KOPT-K1 (cell line): ENCODE measurements at regions not wholly inside any gene's neighbourhood (a gene's known extent, or its start where the extent isn't known, plus 50 kb on each side); places are given as distances from the start of the nearest gene placed in this dataset.

Source experiments
- H3K27ac ChIP-seq: fragments of 200-600 bp; sonication (generic); 2 replicates; pipeline ENCODE4 v1.5.1; 2016; ENCODE audit warnings: antibody characterized with exemption, mild to moderate bottlenecking, low read depth, low read length; ENCODE audit not compliant: poor library complexity, severe bottlenecking
- H3K36me3 ChIP-seq: fragments of 200-600 bp; sonication (generic); 2 replicates; pipeline ENCODE4 v1.5.1; 2017; ENCODE audit warnings: antibody characterized with exemption, mild to moderate bottlenecking, low read length, moderate library complexity; ENCODE audit not compliant: insufficient read depth
- H3K9me3 ChIP-seq: fragments of 200-600 bp; sonication (generic); 2 replicates; pipeline ENCODE4 v1.5.1; 2017; ENCODE audit warnings: antibody characterized with exemption, low read length, mild to moderate bottlenecking; ENCODE audit not compliant: insufficient read depth, poor library complexity, severe bottlenecking

- no peaks in the 10 kb centered on the region for H3K9me3 ChIP-seq
- H3K36me3 ChIP-seq, result no peaks in the 10 kb centered on the region
- no peak overlapping the region for H3K27ac ChIP-seq
Observed at GRCh38 chr14:21735200-21735599, 61.6 kb upstream of the OR4E1 start.

- no peak overlapping the region for H3K27ac ChIP-seq
- H3K9me3 ChIP-seq, result no peaks in the 10 kb centered on the region
- H3K36me3 ChIP-seq, result no peaks in the 10 kb centered on the region
Observed at GRCh38 chr14:21734457-21735074, 60.9 kb upstream of the OR4E1 start.

DNA sequence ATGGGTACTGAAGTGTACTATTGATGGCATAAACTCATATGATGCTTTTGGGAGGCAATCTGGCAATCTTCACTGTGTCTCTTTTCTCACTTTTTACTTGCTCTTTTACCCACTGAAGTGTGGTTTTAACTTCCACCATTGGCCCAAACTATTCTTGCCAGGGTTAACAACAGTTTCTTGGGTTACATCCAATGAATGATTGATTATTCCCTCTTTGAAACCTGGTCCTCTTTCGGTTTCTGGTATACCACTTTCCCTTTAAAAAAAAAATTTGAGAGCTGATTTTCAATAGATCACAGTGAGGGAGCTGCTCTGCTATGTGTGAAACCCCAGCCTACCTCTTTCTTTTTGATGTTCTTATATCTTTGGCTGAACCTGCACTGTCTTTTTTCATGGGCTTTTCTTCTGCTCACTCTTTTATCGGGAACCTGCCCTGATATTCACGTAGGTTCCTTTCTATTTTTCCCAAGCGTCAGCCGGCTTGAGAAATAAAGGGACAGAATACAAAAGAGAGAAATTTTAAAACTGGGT lies 56.1 kb upstream of the OR4E1 start:
- Histone ChIP-seq H3K27ac (no peak overlapping the region), H3K9me3 (no peaks in the 10 kb centered on the region), H3K36me3 (no peaks in the 10 kb centered on the region)

GRCh38 chr14:21725250-21725649 lies 51.6 kb upstream of the OR4E1 start:
- no peaks in the 10 kb centered on the region for H3K9me3 ChIP-seq
- H3K36me3 ChIP-seq, result no peaks in the 10 kb centered on the region
- no peak overlapping the region for H3K27ac ChIP-seq

DNA sequence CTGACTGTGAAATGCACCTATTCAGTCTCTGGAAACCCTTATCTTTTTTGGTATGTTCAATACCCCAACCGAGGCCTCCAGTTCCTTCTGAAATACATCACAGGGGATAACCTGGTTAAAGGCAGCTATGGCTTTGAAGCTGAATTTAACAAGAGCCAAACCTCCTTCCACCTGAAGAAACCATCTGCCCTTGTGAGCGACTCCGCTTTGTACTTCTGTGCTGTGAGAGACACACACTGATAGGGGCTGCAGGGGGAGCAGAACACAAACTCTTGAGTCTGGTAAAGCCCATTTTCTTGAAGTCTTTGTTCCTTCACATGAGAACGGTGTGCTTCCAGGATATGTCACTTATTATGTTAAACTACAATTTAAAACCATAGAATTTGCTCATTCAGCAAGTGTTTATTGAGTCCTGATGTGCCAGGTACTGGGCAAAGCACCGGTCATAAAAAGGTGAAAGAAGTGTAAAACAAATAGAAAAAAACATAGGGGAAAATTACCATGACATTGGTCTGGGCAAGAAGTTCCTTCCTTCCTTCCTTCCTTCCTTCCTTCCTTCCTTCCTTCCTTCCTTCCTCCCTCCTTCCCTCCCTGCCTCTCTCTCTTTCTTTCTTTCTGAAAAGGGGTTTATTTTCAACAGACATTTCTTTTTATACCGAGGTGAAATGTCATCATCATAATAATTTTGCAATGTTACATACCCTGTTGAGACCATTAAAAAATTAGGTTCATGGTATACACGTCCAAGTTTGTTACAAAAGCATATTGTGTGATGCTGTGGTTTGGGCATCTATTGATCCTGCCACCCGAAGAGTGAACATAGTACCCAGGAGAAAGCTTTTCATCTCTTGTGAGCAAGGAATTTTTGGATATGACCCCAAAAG lies 50.7 kb upstream of the OR4E1 start:
- H3K27ac ChIP-seq, result no peak overlapping the region
- H3K36me3 ChIP-seq, result no peaks in the 10 kb centered on the region
- H3K9me3 ChIP-seq, result no peaks in the 10 kb centered on the region

DNA sequence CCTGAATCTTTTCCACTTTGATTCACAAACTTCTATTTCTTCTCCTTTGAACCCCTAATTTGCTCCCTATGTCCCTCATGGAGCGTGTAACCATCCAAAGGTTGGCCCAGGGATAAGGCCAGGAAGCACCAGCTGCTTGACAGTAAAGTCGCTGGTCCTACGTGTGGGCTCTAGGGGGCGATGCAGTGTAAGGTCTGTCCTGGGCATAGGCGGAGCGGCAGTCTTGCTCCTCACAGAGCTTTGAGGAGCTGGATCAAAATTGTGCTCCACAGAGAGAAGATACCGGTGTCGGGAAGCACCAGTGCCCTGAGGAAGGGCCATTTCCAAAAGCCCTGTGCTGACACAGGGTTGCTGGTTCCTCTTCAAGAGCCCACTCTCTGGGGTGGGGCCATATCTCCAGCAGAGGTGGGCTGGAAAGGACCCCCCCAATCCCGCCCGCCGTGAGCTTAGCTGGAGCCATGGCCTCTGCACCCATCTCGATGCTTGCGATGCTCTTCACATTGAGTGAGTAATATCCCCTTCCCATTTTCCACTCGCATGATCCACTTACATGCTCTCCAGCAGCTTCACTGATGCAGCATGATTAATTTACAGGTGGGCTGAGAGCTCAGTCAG lies 49.9 kb upstream of the OR4E1 start:
- H3K9me3 ChIP-seq, result no peaks in the 10 kb centered on the region
- no peaks in the 10 kb centered on the region for H3K36me3 ChIP-seq
- H3K27ac ChIP-seq, result no peak overlapping the region
